Body of pancreas (tissue), 4 donors: ENCODE measurements at regions not wholly inside any gene's neighbourhood (a gene's known extent, or its start where the extent isn't known, plus 50 kb on each side); places are given as distances from the start of the nearest gene placed in this dataset.

Experiments
- POLR2A ChIP-seq, 3 donors: fragments of 450-650 bp; IDR thresholded peaks; one replicate each; pipeline ENCODE4 v1.6.1; 2016; ENCODE audit warnings: antibody characterized with exemption in 3 of 3, mild to moderate bottlenecking in 2 of 3
- TF ChIP-seq, protein P1 (sequence below), 7 experiments: fragments of 450-650 bp in 4 of 7; fragments of 200-600 bp in 3 of 7; sonication (generic) in 3 of 7; IDR thresholded peaks; one replicate each; pipeline ENCODE4 v1.5.1; 2016 to 2019; ENCODE audit warnings: antibody characterized with exemption in 7 of 7

DNA sequence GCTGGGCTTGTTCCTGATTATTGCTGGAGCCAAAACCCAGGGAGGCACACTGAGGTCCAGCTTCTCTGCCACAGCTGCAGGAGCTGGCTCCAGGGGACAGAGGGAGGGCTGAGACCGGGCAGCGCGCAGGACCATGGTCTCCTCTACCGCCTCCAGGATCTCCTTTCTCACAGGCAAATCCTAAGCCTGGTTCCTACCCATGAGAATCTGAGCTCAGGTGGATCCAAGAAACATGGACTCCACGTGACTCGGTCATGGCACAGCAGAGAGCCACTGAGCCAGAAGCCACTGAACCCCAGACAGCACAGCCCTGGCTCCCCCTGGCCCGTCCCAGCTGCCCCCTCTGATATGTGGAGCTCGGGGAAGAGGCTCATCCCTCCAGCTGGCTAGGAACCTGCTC is 653.4 kb upstream of the ID2 start:
- TF ChIP-seq POLR2A (IDR thresholded peaks at IDR 0.05), result no peak
- TF ChIP-seq, protein P1, sequence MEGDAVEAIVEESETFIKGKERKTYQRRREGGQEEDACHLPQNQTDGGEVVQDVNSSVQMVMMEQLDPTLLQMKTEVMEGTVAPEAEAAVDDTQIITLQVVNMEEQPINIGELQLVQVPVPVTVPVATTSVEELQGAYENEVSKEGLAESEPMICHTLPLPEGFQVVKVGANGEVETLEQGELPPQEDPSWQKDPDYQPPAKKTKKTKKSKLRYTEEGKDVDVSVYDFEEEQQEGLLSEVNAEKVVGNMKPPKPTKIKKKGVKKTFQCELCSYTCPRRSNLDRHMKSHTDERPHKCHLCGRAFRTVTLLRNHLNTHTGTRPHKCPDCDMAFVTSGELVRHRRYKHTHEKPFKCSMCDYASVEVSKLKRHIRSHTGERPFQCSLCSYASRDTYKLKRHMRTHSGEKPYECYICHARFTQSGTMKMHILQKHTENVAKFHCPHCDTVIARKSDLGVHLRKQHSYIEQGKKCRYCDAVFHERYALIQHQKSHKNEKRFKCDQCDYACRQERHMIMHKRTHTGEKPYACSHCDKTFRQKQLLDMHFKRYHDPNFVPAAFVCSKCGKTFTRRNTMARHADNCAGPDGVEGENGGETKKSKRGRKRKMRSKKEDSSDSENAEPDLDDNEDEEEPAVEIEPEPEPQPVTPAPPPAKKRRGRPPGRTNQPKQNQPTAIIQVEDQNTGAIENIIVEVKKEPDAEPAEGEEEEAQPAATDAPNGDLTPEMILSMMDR (IDR thresholded peaks at IDR 0.05), result no peak
